Activated CD4-positive, CD25-positive, alpha-beta regulatory T cell treated with anti-CD3 and anti-CD28 coated beads, Interleukin-2, amount 50 U/mL, for 72 hours (primary cell): ENCODE measurements at regions not wholly inside any gene's neighbourhood (a gene's known extent, or its start where the extent isn't known, plus 50 kb on each side); places are given as distances from the start of the nearest gene placed in this dataset.

Source experiments
- DNase-seq: peaks from one replicate; pipeline ENCODE4 v3.0.0; 2021

- no peak for DNase-seq
These were observed 384.5 kb upstream of the DDHD1 start for GRCh38 chr14:53537422-53538315.

- DNase-seq, result no peak
These were observed 383.3 kb upstream of the DDHD1 start for GRCh38 chr14:53536446-53536845.

- no peak for DNase-seq
These were observed 381.7 kb upstream of the DDHD1 start for GRCh38 chr14:53534841-53535240.

- DNase-seq, result no peak
These were observed 380.4 kb upstream of the DDHD1 start for GRCh38 chr14:53533384-53533970.

GRCh38 chr14:53532853-53533252 is 379.7 kb upstream of the DDHD1 start:
- DNase-seq, result no peak

- no peak for DNase-seq
These were observed 378.6 kb upstream of the DDHD1 start for GRCh38 chr14:53531730-53532129.

GRCh38 chr14:53531156-53531555 is 378.0 kb upstream of the DDHD1 start:
- DNase-seq, result no peak

- no peak for DNase-seq
These were observed 376.4 kb upstream of the DDHD1 start for GRCh38 chr14:53529519-53529918.

- DNase-seq, result no peak
These were observed 375.1 kb upstream of the DDHD1 start for GRCh38 chr14:53528185-53528671.

- no peak for DNase-seq
These were observed 373.1 kb upstream of the DDHD1 start for GRCh38 chr14:53526200-53526599.

- DNase-seq, result no peak
These were observed 372.5 kb upstream of the DDHD1 start for GRCh38 chr14:53525608-53526007.

- DNase-seq, result no peak
These were observed 371.3 kb upstream of the DDHD1 start for GRCh38 chr14:53524391-53524790.

GRCh38 chr14:53523226-53523625 is 370.1 kb upstream of the DDHD1 start:
- no peak for DNase-seq

- no peak for DNase-seq
These were observed 367.2 kb upstream of the DDHD1 start for GRCh38 chr14:53520078-53520928.

- no peak for DNase-seq
These were observed 366.0 kb upstream of the DDHD1 start for GRCh38 chr14:53519137-53519536.

- no peak for DNase-seq
These were observed 364.3 kb upstream of the DDHD1 start for GRCh38 chr14:53517270-53517960.

- no peak for DNase-seq
These were observed 363.2 kb upstream of the DDHD1 start for GRCh38 chr14:53516261-53516774.

- no peak for DNase-seq
These were observed 362.2 kb upstream of the DDHD1 start for GRCh38 chr14:53515276-53515675.

GRCh38 chr14:53514197-53514596 is 361.1 kb upstream of the DDHD1 start:
- no peak for DNase-seq

GRCh38 chr14:53510281-53510912 is 357.3 kb upstream of the DDHD1 start:
- no peak for DNase-seq

GRCh38 chr14:53509276-53510244 is 356.4 kb upstream of the DDHD1 start:
- no peak for DNase-seq
